Activated CD4-positive, alpha-beta T cell treated with anti-CD3 and anti-CD28 coated beads for 36 hours (primary cell): ENCODE measurements at regions not wholly inside any gene's neighbourhood (a gene's known extent, or its start where the extent isn't known, plus 50 kb on each side); places are given as distances from the start of the nearest gene placed in this dataset.

Experiments
- ATAC-seq: fragments of 200-7000 bp; cut with Tn5 transposase; one replicate; pipeline ENCODE4 v1.10.0; 2021; ENCODE audit warnings: mild to moderate bottlenecking, moderate library complexity
- CTCF ChIA-PET: fragments of 350-600 bp; sonication (Branson Sonifier 250); formaldehyde crosslinking; loops from one replicate; lab custom pipeline; 2021; ENCODE audit warnings: antibody characterized with exemption; lab: Charles Lee
- POLR2A ChIA-PET: fragments of 350-600 bp; sonication (Branson Sonifier 250); formaldehyde crosslinking; loops from one replicate; lab custom pipeline; 2021; ENCODE audit warnings: antibody characterized with exemption, inconsistent platforms; lab: Charles Lee
- DNase-seq: peaks from one replicate; pipeline ENCODE4 v3.0.0-alpha.2; 2020
- H3K27ac Mint-ChIP-seq: one replicate; pipeline ENCODE4 v1.8.0; 2021; ENCODE audit warnings: mixed read lengths
- H3K27me3 Mint-ChIP-seq: one replicate; pipeline ENCODE4 v1.8.0; 2021; ENCODE audit warnings: mixed read lengths
- H3K36me3 Mint-ChIP-seq: one replicate; pipeline ENCODE4 v1.8.0; 2021; ENCODE audit warnings: low read depth, mixed read lengths
- H3K4me1 Mint-ChIP-seq: one replicate; pipeline ENCODE4 v1.8.0; 2021; ENCODE audit warnings: mixed read lengths
- H3K4me3 Mint-ChIP-seq: one replicate; pipeline ENCODE4 v1.8.0; 2021; ENCODE audit warnings: mild to moderate bottlenecking, moderate library complexity, mixed read lengths
- H3K9me3 Mint-ChIP-seq: one replicate; pipeline ENCODE4 v1.8.0; 2021; ENCODE audit warnings: low read depth, mixed read lengths
- intact Hi-C, 2 experiments: fragments of 100-400 bp; cut with DNase I in 1 of 2; cut with micrococcal nuclease in 1 of 2; formaldehyde crosslinking; loops; one replicate each; pipeline versions ENCODE4 v1.14.2 to v1.15.1; 2022 to 2024; cut with DNase I, micrococcal nuclease

DNA sequence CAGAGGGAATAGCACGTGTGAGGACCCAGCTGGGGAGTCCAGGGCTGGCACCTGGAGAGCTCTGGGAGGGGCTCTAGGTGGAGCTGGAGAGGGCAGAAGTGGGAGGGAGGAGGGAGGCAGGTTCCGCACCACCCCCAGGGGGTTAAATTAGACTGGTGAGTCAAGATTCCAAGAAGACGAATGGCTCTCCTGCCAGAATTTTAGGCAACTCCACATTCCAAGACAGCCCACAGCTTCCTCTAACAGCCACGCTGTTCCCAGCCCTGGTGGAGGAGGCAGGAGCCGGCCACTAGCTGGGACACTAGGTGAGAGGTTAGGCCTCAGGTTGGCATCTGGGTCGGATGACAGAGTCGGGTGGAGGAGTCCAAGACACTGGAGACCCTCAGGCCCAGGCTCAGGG, 60.2 kb downstream of the TFAP2C start:
- ChIA-PET CTCF (interaction anchor here (0.6 to 0.7 kb wide), 2 partner anchors 139 to 140 kb away, joined by 3 to 4 read pairs; no protein-coding TSS in a partner anchor), POLR2A (interaction anchor here (0.6 kb wide), 1 partner anchor 260 kb away, joined by 3 read pairs; no protein-coding TSS in a partner anchor)
- H3K27ac Mint-ChIP-seq, result no peak overlapping the region
- intact Hi-C loops, result no loop called here
- peaks cover 2% of the 10 kb centered on the region for H3K27me3 Mint-ChIP-seq
- no peaks in the 10 kb centered on the region for H3K4me1 Mint-ChIP-seq
- ATAC-seq (no peak), DNase-seq (no peak)
- no peak overlapping the region for H3K4me3 Mint-ChIP-seq
- H3K36me3 Mint-ChIP-seq, result no peaks in the 10 kb centered on the region
- no peaks in the 10 kb centered on the region for H3K9me3 Mint-ChIP-seq

- no peaks in the 10 kb centered on the region for H3K36me3 Mint-ChIP-seq
- H3K4me3 Mint-ChIP-seq, result no peak overlapping the region
- no peaks in the 10 kb centered on the region for H3K9me3 Mint-ChIP-seq
- no peak for DNase-seq
- no peak for ATAC-seq
- ChIA-PET POLR2A (no interaction called here), CTCF (interaction anchor here (0.6 kb wide), 1 partner anchor 141 kb away, joined by 4 read pairs; no protein-coding TSS in a partner anchor)
- no peak overlapping the region for H3K27ac Mint-ChIP-seq
- intact Hi-C loops, result no loop called here
- H3K27me3 Mint-ChIP-seq, result peaks cover 2% of the 10 kb centered on the region
- no peaks in the 10 kb centered on the region for H3K4me1 Mint-ChIP-seq
Observed at GRCh38 chr20:56689852-56690485, 60.9 kb downstream of the TFAP2C start.

DNA sequence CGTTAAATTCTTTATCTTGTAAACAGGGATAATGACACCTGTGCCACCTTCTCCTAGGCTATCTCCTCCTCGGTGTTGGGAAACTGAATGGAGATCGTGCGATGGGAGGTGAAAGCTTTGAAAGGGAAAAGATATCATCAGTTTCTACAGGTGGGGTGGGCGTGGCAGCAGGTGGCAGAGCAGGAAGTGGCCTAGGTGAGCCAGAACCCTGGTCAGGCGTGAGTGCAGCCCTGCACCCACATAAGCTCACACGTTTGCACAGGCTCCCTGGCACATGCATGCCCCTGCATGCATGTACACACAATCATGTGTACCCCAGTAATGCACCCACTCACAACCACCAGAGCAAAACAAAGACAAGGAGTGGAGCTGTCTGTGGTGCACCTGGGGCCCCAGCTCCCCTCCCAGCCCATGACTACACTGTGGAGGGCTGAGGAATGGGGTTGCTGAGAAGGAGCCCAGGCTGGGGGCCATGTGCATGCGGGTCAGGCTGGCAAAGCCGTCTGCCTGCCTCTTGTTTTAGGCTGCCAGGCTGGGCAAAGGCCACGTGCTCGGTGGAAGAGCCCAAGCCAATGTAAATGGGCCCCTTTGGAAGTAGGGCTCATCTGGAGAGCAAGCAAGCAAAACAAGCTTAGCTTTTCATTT, 61.5 kb downstream of the TFAP2C start:
- H3K4me1 Mint-ChIP-seq, result no peaks in the 10 kb centered on the region
- ChIA-PET CTCF (no interaction called here), POLR2A (no interaction called here)
- H3K27ac Mint-ChIP-seq, result no peak overlapping the region
- no peaks in the 10 kb centered on the region for H3K9me3 Mint-ChIP-seq
- DNase-seq (no peak), ATAC-seq (no peak)
- no peak overlapping the region for H3K4me3 Mint-ChIP-seq
- intact Hi-C loops, result no loop called here
- H3K27me3 Mint-ChIP-seq, result peaks cover 2% of the 10 kb centered on the region
- H3K36me3 Mint-ChIP-seq, result no peaks in the 10 kb centered on the region

DNA sequence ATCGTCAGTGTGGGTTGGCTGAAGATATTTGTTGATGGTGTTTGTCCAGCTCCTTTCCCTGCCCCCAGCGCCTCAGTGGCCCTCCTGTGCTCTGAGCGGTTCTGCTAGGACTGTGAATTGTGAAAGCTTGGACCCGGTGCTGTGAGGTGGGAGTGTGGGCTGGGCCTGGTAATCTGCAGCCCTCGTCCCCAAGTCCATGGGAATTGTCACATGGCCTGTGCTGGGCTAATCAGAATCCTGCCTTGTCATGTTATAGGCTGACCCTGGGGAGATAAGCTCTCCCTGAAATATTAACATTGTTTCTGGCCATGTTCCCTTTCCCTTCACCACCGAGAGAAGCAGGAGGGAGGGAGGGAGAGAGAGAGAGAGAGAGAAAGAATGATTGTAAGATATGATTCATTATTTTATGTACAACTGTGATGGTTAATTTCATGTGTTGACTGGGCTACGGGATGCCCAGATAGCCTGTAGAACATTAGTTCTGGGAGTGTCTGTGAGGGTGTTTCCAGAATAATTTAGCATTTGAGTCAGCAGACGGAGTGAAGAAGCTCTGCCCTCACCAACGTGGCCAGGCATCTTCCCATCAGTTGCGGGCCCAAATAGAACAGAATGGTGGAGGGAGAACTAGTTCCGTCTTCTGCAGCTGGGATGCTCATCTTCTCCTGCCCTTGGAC, 62.4 kb downstream of the TFAP2C start:
- ChIA-PET CTCF (no interaction called here), POLR2A (no interaction called here)
- Mint-ChIP-seq H3K27me3 (peaks cover 2% of the 10 kb centered on the region), H3K9me3 (no peaks in the 10 kb centered on the region), H3K36me3 (no peaks in the 10 kb centered on the region), H3K4me3 (no peak overlapping the region), H3K4me1 (no peaks in the 10 kb centered on the region), H3K27ac (no peak overlapping the region)
- intact Hi-C loops, result no loop called here
- no peak for DNase-seq
- ATAC-seq, result no peak

DNA sequence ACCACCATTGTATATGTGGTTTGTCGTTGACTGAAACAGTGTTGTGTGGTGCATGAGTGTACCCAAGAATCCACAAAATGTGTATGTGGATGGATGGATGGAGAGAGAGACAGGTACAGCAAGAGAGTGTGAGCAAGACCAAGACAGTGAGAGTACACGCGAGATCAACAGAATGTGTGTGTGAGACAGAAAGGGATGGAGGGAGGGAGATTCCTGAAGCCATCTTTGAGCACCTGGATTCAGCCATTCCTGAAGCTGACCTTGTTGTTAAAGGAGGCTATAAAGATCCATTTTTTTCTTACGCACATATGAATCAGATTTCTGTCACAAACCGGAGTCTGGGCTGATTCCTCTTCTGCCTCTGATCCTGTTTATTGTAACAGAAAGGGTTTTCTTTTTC, 64.1 kb downstream of the TFAP2C start:
- no peak overlapping the region for H3K4me3 Mint-ChIP-seq
- H3K27me3 Mint-ChIP-seq, result peaks cover 2% of the 10 kb centered on the region
- no peak for ATAC-seq
- no peaks in the 10 kb centered on the region for H3K4me1 Mint-ChIP-seq
- ChIA-PET POLR2A (no interaction called here), CTCF (no interaction called here)
- H3K36me3 Mint-ChIP-seq, result no peaks in the 10 kb centered on the region
- no peak overlapping the region for H3K27ac Mint-ChIP-seq
- intact Hi-C loops, result no loop called here
- no peak for DNase-seq
- H3K9me3 Mint-ChIP-seq, result no peaks in the 10 kb centered on the region

- Mint-ChIP-seq H3K9me3 (no peaks in the 10 kb centered on the region), H3K27me3 (peaks cover 2% of the 10 kb centered on the region), H3K27ac (no peak overlapping the region), H3K36me3 (no peaks in the 10 kb centered on the region), H3K4me1 (no peaks in the 10 kb centered on the region), H3K4me3 (no peak overlapping the region)
- ChIA-PET CTCF (no interaction called here), POLR2A (no interaction called here)
- no peak for ATAC-seq
- intact Hi-C loops, result no loop called here
- DNase-seq, result no peak
Observed at GRCh38 chr20:56697476-56697875, 68.4 kb downstream of the TFAP2C start.

- Mint-ChIP-seq H3K36me3 (no peaks in the 10 kb centered on the region), H3K27me3 (no peaks in the 10 kb centered on the region), H3K9me3 (no peaks in the 10 kb centered on the region), H3K4me1 (no peaks in the 10 kb centered on the region), H3K27ac (no peak overlapping the region), H3K4me3 (no peak overlapping the region)
- ChIA-PET POLR2A (no interaction called here), CTCF (no interaction called here)
- ATAC-seq, result no peak
- DNase-seq, result no peak
- intact Hi-C loops, result no loop called here
Observed at GRCh38 chr20:56698297-56698696, 69.2 kb downstream of the TFAP2C start.

DNA sequence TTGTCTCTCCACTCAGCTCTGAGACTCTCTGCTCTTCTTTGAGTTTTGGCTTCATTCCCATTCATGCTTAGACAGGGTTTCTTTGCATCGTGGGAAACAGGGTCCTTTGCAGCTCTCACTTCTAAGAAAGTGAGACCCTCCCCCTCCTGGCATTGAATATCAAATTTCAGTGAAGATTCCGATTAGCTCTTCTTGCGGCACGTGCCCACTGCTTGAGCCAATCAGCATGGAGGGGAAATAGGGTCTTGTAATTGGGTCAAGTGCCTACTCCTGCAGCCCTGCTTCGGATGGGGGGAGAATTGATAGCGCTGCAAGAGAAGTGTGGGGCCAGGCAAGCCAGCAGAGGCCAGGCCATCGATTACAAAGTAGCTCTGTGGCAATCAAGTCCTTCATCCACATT, 69.6 kb downstream of the TFAP2C start:
- ChIA-PET POLR2A (no interaction called here), CTCF (no interaction called here)
- DNase-seq (no peak), ATAC-seq (no peak)
- no peaks in the 10 kb centered on the region for H3K9me3 Mint-ChIP-seq
- no peak overlapping the region for H3K27ac Mint-ChIP-seq
- H3K4me1 Mint-ChIP-seq, result no peaks in the 10 kb centered on the region
- no peaks in the 10 kb centered on the region for H3K27me3 Mint-ChIP-seq
- H3K36me3 Mint-ChIP-seq, result no peaks in the 10 kb centered on the region
- intact Hi-C loops, result no loop called here
- H3K4me3 Mint-ChIP-seq, result no peak overlapping the region

- intact Hi-C loops, result no loop called here
- Mint-ChIP-seq H3K4me3 (no peak overlapping the region), H3K9me3 (no peaks in the 10 kb centered on the region), H3K27ac (no peak overlapping the region), H3K27me3 (peaks cover 3% of the 10 kb centered on the region), H3K4me1 (no peaks in the 10 kb centered on the region), H3K36me3 (no peaks in the 10 kb centered on the region)
- ATAC-seq, result no peak
- POLR2A ChIA-PET, result no interaction called here
- CTCF ChIA-PET, result no interaction called here
- DNase-seq, result no peak
Observed at GRCh38 chr20:56702931-56703840, 74.1 kb downstream of the TFAP2C start.

GRCh38 chr20:56706867-56707360, 77.8 kb downstream of the TFAP2C start:
- POLR2A ChIA-PET, result interaction anchor here (0.5 kb wide), 1 partner anchor 162 kb away, joined by 7 read pairs; no protein-coding TSS in a partner anchor
- Mint-ChIP-seq H3K27ac (no peak overlapping the region), H3K4me1 (no peaks in the 10 kb centered on the region), H3K9me3 (no peaks in the 10 kb centered on the region), H3K27me3 (peaks cover 5% of the 10 kb centered on the region), H3K36me3 (no peaks in the 10 kb centered on the region), H3K4me3 (no peak overlapping the region)
- intact Hi-C loops, result no loop called here
- DNase-seq, result no peak
- ATAC-seq, result no peak
- CTCF ChIA-PET, result no interaction called here

DNA sequence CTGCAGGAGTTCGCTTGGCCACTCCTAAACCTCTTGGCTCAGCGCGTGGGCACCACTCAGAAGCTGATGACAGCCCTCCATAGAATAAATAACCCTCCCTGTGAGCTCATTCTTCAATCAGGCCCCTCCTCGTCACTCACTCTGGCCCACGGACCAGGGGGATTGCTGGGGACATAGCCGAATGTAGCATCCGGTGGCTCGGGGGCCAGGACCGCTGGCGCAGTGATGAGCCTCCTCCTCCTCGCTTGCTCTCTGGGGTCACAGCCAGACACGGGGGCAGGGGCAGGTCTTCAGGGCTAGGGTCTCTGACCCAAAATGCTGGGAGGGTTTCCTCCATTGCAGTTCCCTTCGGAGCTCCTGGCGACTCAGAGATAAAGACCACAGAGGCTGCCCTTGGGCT, 79.9 kb downstream of the TFAP2C start:
- no peaks in the 10 kb centered on the region for H3K4me1 Mint-ChIP-seq
- ChIA-PET CTCF (interaction anchor here (0.6 kb wide), 1 partner anchor 159 kb away, joined by 3 read pairs; no protein-coding TSS in a partner anchor), POLR2A (no interaction called here)
- no peaks in the 10 kb centered on the region for H3K9me3 Mint-ChIP-seq
- DNase-seq (no peak), ATAC-seq (no peak)
- no peak overlapping the region for H3K4me3 Mint-ChIP-seq
- no peak overlapping the region for H3K27ac Mint-ChIP-seq
- H3K36me3 Mint-ChIP-seq, result no peaks in the 10 kb centered on the region
- peaks cover 5% of the 10 kb centered on the region for H3K27me3 Mint-ChIP-seq
- intact Hi-C loops, result no loop called here
